ENCODE measurements at regions not wholly inside any gene's neighbourhood (a gene's known extent, or its start where the extent isn't known, plus 50 kb on each side); places are given as distances from the start of the nearest gene placed in this dataset.

- TF ChIP-seq CHD7 (IDR thresholded peaks at IDR 0.05; ENCODE audit: insufficient replicate concordance, low read length) (no peak), TAF1 (IDR thresholded peaks at IDR 0.05; ENCODE audit: low read depth, low read length) (no peak), SP4 (IDR thresholded peaks at IDR 0.05; ENCODE audit: low read length) (no peak), GTF2F1 (IDR thresholded peaks at IDR 0.05; ENCODE audit: borderline replicate concordance, low read depth, low read length) (no peak)
These were observed 222.2 kb upstream of the ATP5MC3 start (continued) for GRCh38 chr2:175403599-175404221.

Data from H1 (cell line).